AG04449 (cell line): ENCODE measurements at regions not wholly inside any gene's neighbourhood (a gene's known extent, or its start where the extent isn't known, plus 50 kb on each side); places are given as distances from the start of the nearest gene placed in this dataset.

ENCODE experiments used
- CTCF ChIA-PET: fragments of 350-600 bp; formaldehyde crosslinking; extraction: SDS; loops from one replicate; lab custom pipeline; 2021; ENCODE audit warnings: antibody characterized with exemption; lab: Yijun Ruan, JAX
- POLR2A ChIA-PET: fragments of 400-600, 350-600 bp; formaldehyde crosslinking; extraction: SDS; loops from one replicate; lab custom pipeline; 2020; ENCODE audit warnings: antibody characterized with exemption, inconsistent platforms; lab: Yijun Ruan, JAX
- DNase-seq: peaks from one replicate; pipeline ENCODE4 v3.0.0-alpha.2; 2010; ENCODE audit warnings: low read depth, low spot score
- H3K4me3 ChIP-seq: 2 replicates; pipeline ENCODE4 v1.5.1; 2011; ENCODE audit warnings: low read depth, mild to moderate bottlenecking, control low read depth, low read length
- CTCF ChIP-seq: IDR thresholded peaks from one replicate; pipeline ENCODE4 v1.5.1; 2011; ENCODE audit warnings: mild to moderate bottlenecking, moderate library complexity, low read length, control low read depth, inconsistent platforms; ENCODE audit not compliant: insufficient read depth; ENCODE audit errors: missing control alignments

GRCh38 chr12:89971880-89972279 is 263.2 kb upstream of the ATP2B1 start:
- CTCF ChIA-PET, result interaction anchor here (1.2 kb wide), 1 partner anchor 10 kb away, joined by 5 read pairs; no protein-coding TSS in a partner anchor
- DNase-seq, result no peak

GRCh38 chr12:89970722-89971121 is 262.1 kb upstream of the ATP2B1 start:
- TF ChIP-seq CTCF, result no peak
- no peak for DNase-seq

More at GRCh38 chr12:89971880-89972279, 263.2 kb upstream of the ATP2B1 start:
- no peak for TF ChIP-seq CTCF
- no peak overlapping the region for H3K4me3 ChIP-seq
- POLR2A ChIA-PET, result no interaction called here

GRCh38 chr12:89969093-89969492 is 260.5 kb upstream of the ATP2B1 start:
- CTCF ChIA-PET, result no interaction called here
- POLR2A ChIA-PET, result no interaction called here

More at GRCh38 chr12:89970722-89971121, 262.1 kb upstream of the ATP2B1 start:
- no peak overlapping the region for H3K4me3 ChIP-seq
- CTCF ChIA-PET, result interaction anchor here (1.2 kb wide), 1 partner anchor 8 kb away, joined by 5 read pairs; no protein-coding TSS in a partner anchor
- POLR2A ChIA-PET, result no interaction called here

GRCh38 chr12:89968151-89968700 is 259.6 kb upstream of the ATP2B1 start:
- CTCF ChIA-PET, result no interaction called here
- no peak for DNase-seq
- H3K4me3 ChIP-seq, result no peak overlapping the region
- POLR2A ChIA-PET, result no interaction called here
- no peak for TF ChIP-seq CTCF

More at GRCh38 chr12:89969093-89969492, 260.5 kb upstream of the ATP2B1 start:
- no peak for TF ChIP-seq CTCF
- no peak for DNase-seq
- H3K4me3 ChIP-seq, result no peak overlapping the region

GRCh38 chr12:89966495-89967240 is 258.0 kb upstream of the ATP2B1 start:
- CTCF ChIA-PET, result no interaction called here
- no peak for TF ChIP-seq CTCF
- DNase-seq, result no peak
- POLR2A ChIA-PET, result no interaction called here
- H3K4me3 ChIP-seq, result no peak overlapping the region

- no peak overlapping the region for H3K4me3 ChIP-seq
- ChIA-PET CTCF (no interaction called here), POLR2A (no interaction called here)
- DNase-seq, result no peak
- TF ChIP-seq CTCF, result no peak
Measured at GRCh38 chr12:89965993-89966392, 257.4 kb upstream of the ATP2B1 start.
